ENCODE measurements at regions not wholly inside any gene's neighbourhood (a gene's known extent, or its start where the extent isn't known, plus 50 kb on each side); places are given as distances from the start of the nearest gene placed in this dataset.

GRCh38 chr2:126793885-126794613 lies 104.6 kb upstream of the TEX51 start:
- DNase-seq (ENCODE audit: low spot score): no peak

- no peak for DNase-seq (ENCODE audit: low spot score)
These were observed 103.0 kb upstream of the TEX51 start for GRCh38 chr2:126795656-126796055.

DNA sequence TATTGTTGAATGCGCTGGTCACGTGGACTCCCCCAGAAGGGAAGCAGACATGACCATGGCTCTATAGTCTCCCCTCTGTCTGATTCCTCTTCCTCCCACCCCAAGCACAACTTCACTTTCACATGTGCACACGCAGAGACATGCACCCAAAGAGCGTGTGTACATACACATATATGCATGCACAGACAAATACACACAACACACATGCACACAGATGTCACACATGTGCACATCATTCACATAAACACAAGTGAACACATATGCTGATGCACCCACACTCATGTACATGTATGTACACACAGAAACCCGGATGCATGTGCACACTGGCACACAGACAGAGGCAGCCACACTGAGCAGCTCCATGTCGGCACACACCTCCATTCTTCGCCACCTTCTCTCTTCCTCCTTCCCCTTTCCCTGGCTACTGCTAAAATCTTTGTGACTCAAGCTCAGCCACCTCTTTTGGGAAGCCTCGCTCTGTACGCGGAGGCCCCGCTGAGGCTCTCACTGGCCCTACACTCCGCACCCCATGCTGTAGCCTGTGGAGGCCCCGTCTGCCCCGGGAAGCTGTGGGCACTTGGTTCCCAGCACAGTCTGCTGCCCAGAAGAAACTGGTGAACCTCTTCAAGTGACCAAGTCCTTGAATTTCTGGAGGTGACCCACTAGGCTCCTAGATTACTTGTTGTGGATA lies 101.6 kb upstream of the TEX51 start:
- no peak for DNase-seq (ENCODE audit: low spot score)

- DNase-seq (ENCODE audit: low spot score): no peak
These were observed 100.9 kb upstream of the TEX51 start for GRCh38 chr2:126797622-126798275.

GRCh38 chr2:126798276-126799140 lies 100.2 kb upstream of the TEX51 start:
- no peak for DNase-seq (ENCODE audit: low spot score)

GRCh38 chr2:126799301-126799700 lies 99.4 kb upstream of the TEX51 start:
- no peak for DNase-seq (ENCODE audit: low spot score)

DNA sequence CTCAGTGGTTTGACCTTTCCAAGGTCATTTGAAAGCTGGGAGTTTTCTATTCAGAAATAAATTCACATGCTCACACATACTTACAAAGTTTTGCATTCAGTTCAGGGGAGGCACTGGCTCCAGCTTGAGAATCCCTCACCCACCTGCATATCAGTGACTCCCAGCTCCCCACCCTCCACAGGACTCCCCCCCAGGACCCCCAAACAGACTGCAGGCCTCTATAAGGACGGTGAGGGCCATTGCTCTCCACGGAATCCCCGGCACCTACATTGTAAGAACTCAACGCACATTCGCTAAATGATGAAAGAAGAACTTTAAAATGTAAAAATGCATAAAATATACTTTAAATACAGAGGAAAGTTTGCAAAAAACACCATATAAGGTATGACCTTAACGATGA lies 97.2 kb upstream of the TEX51 start:
- DNase-seq (ENCODE audit: low spot score): no peak

DNA sequence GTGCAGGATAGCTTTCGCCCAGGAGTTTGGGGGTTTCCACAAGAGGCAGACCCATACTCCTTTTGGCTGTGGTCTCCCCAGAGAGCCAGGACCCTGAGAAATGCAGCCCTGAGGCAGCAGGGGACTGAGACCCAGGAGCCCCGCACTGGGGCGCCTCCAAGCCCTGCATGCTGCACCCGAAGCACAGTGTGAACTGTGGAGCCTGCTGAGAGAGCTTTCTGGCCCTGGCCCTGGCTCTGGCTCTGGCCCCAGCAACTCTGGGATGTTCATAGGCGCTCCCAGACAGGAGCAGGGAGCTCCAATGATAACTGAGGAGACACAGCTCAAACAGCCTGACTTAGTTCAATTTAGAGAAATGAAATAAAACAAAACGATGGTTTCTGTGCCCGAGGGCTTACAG lies 96.4 kb upstream of the TEX51 start:
- DNase-seq (ENCODE audit: low spot score): no peak

DNA sequence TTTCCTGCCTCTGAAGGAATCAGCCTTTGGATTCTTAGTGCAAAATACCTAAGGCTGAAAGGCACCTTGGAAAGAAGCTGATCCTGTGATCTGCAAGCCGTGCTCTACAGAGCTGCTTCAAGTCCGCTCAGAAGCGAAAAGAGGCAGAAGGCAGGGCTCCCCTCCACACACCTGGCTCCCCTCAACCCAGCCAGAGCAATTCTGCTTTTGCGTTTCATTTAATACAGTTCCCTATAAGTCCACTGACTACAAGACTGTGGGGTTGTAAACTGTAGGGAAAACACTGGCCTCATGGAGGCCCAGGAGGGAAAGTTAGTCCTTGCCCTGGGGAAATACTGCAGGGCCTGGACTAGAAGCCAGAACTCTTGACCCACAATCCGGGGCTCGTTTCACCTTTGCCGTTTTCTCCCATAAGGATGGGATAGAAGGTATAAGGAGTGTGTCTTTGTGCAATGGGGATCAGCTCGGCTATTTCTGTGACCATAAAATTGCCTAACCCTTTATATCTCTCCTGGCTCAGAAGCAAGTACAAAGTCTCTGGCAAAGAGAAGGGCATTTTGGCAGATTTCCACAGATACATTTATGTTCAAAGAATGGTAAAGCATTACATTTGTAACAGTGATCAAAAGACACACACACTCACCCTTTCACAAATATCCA lies 95.8 kb upstream of the TEX51 start:
- DNase-seq (ENCODE audit: low spot score): no peak

DNA sequence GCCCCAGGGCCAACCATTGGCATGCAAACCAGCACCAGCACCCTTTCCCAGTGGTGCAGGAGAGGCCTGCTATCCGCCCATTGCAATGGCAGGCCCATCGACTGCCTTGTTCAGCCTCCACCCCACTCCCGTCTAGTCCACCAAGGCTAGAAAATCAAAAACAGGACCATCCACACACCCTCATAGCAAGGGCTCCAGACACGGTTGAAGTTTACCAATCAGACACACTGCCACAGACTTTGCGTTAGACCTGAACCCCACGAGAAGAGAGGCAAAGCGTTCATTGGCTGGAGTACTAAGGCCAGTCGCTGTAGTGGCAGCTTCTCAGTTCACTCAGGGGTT lies 95.3 kb upstream of the TEX51 start:
- no peak for DNase-seq (ENCODE audit: low spot score)

- no peak for DNase-seq (ENCODE audit: low spot score)
These were observed 94.3 kb upstream of the TEX51 start for GRCh38 chr2:126804347-126804746.

DNA sequence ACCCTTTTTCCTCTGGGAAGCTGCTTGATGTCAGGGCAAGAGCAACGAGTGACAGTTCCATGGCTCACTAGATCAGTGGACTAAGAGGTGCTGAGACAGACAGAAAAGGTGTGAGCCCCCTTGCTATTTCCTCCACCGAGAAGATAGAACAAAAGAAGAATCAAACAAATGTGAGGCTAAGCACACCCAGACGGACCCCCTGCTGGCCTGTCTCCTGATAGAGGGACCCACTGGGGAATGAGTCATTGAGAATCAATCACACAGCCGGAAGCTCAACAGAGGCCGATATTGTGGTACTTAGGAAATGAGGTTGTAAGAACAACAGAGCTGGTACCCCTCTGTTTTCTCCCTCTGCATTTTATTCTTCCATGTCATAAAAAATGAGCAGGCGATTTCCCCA lies 89.8 kb upstream of the TEX51 start:
- DNase-seq (ENCODE audit: low spot score): no peak

DNA sequence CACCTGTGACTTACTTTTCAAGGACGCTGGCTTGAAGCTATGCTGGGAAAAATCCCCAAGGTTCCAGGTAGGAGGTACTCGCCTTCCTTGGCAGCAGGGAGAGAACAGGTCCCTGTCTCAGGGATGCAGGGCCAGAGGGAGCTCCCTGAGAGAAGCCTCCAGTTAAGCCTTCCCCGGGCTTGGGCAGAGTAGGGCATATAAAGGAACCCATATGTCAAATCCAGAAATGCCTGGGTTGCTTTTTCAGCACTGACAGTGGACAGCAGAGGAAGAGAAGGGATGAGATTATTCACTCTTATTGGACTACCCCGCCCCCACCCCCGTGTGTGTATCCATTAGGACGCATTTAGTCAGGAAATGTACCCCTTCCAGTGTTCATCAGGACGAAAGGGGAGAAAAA lies 89.3 kb upstream of the TEX51 start:
- DNase-seq (ENCODE audit: low spot score): no peak

- no peak for DNase-seq (ENCODE audit: low spot score)
These were observed 88.7 kb upstream of the TEX51 start for GRCh38 chr2:126810001-126810400.

DNA sequence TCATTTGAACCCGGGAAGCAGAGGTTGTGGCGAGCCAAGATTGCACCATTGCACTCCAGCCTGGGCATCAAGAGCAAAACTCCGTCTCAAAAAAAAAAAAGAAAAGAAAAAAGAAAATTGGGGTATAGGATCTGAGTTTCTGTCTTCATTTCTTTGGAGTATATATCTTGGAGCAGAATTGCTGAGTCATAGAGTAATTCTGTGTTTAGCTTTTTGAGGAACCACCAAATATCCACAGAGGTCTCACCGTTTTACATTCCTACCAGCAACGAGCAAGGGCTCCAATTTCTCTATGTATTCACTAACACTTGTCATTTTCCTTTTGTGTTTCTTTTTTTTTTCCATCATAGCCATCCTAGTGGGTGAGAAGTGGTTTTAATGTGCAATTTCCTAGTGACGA lies 87.6 kb upstream of the TEX51 start:
- no peak for DNase-seq (ENCODE audit: low spot score)

GRCh38 chr2:126817172-126817571 lies 81.5 kb upstream of the TEX51 start:
- DNase-seq (ENCODE audit: low spot score): no peak

DNA sequence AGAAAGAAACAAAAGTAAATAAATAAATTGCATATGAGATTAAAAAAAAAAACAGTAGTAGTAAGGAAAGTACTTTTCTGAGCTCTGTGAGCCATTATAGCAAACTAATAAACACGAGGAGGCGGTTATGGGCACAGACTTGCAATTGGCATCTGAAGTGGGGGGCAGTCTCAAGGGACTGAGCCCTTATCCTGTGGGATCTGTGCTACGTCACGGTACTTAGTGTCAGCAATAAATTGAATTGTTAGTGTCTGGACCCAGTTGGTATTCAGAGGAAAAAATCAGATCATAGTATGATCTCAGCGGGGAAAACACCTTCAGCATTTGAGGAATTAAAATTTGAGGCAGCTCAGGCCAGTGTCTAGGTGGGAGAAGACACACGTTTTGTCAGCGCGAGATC lies 76.6 kb upstream of the TEX51 start:
- DNase-seq (ENCODE audit: low spot score): no peak

- no peak for DNase-seq (ENCODE audit: low spot score)
These were observed 75.8 kb upstream of the TEX51 start for GRCh38 chr2:126822921-126823320.

DNA sequence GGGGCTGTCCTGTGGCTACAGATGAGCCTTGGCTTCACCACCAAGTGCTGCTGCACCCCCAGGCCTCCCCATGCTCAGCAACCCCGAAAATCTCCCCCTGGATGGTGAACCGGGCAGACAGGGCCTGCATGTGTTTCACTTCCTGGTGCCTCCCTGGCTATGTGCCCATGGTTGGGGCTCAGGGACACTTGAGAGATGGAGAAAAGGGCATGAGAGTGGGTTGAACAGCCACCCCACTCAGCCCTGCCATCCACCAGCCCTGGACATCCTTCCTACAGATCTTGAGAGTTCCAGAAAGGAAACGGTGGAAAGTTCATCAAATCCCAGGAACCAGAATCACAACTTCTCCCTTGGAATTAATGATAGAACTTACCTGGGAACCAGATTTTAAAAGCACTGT lies 74.7 kb upstream of the TEX51 start:
- DNase-seq (ENCODE audit: low spot score): no peak

- no peak for DNase-seq (ENCODE audit: low spot score)
These were observed 74.0 kb upstream of the TEX51 start for GRCh38 chr2:126824663-126825062.

DNA sequence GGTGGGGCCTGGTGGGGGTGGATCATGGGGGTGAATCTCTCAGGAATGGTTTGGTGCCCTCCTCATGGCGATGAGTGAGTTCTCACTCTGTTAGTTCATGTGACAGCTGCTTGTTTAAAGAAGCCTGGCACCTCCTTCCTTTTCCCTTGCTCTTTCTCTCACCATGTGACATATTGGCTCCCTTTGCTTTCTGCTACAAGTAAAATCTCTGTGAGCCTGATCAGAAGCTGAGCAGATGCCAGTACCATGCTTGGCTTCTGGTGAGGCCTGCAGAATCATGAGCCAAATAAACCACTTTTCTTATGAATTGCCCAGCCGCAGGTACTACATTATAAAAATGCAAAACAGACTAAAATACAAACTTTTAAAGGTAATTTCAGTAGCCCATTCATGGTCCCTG lies 73.4 kb upstream of the TEX51 start:
- peak; percentile 73 for DNase-seq (ENCODE audit: low spot score)

DNA sequence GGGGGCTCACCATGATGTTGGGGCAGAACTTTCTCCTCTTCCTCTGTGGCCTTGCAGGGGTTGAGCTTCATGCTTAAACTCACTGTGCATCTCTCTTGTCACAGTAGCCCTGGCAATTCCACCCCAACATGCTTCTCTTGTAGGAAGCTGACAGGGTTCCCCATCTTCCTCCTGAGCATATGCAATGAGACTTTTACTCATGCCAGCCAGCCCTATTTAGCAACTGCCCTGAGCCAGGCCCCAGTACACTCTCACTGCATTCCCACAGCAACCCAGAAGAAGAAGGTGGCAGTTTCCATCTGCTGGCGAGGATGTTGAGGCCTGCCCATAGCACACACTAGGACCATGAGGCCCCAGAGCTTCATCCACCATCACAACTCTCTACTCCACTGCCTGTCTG lies 72.2 kb upstream of the TEX51 start:
- DNase-seq (ENCODE audit: low spot score): no peak

Data from cerebellar cortex (tissue), 1 donor.